ENCODE measurements at regions not wholly inside any gene's neighbourhood (a gene's known extent, or its start where the extent isn't known, plus 50 kb on each side); places are given as distances from the start of the nearest gene placed in this dataset.

- no peak for DNase-seq (ENCODE audit: low read depth in 2 of 2)
Measured at GRCh38 chr9:20043461-20043860, 254.6 kb upstream of the SLC24A2 start.

GRCh38 chr9:20043035-20043434 is 254.2 kb upstream of the SLC24A2 start:
- no peak for DNase-seq (ENCODE audit: low read depth in 2 of 2)

- DNase-seq (ENCODE audit: low read depth in 2 of 2), result no peak
Measured at GRCh38 chr9:20042128-20042711, 253.4 kb upstream of the SLC24A2 start.

- DNase-seq (ENCODE audit: low read depth in 2 of 2), result no peak
Measured at GRCh38 chr9:20041697-20042081, 252.9 kb upstream of the SLC24A2 start.

DNA sequence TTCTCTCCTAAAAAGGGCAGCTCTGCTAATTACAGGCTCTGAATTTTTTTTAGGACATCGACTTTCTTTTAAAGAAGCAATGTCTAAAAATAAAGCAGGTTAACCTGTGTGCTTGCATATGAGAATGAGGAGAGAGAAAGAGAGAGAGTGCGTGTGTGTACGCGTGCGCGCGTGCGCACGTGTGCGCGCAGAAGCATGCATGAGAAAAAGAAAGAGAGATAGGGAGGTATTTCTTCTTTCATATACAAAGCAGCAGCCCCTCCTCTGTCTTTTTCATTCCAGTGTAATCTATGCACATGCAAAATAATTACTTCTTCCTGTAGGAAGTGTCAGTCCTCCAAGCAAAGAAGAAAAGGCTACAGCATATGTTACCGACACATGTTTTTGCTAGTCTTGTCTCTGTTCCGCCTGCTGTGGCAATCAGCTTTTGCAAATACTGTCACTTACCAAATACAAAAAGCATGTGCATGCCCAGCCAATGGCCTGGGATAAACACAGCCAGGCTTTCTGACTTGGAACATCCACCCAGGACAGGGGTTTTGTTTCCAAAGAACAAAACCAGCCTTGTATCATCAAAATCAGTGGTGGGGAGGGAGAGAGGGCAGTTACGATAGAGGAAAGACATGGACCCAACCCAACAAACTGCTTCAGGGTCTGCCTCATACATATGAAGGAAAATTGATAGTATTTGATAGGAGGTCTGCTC is 252.3 kb upstream of the SLC24A2 start:
- DNase-seq (ENCODE audit: low read depth in 2 of 2), result no peak

DNA sequence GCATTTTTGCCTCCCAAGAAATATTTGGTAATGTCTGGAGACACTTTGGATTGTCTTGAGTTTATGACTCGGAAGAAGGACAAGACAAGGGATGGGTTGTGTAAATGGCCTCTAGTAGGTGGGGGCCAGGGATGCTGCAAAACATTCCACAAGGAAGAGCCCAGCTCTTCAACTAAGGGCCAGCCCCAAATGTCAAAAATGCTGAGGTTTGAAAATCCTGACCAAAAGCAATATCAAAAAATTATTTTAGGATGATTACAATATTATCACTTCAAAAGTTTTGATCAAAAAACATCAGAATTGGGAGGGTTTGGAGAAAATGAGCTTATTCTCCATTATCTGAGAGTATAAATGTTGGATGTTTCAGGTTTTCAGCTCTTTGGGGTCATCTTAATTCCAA is 248.9 kb upstream of the SLC24A2 start:
- DNase-seq (ENCODE audit: low read depth in 2 of 2), result no peak

DNA sequence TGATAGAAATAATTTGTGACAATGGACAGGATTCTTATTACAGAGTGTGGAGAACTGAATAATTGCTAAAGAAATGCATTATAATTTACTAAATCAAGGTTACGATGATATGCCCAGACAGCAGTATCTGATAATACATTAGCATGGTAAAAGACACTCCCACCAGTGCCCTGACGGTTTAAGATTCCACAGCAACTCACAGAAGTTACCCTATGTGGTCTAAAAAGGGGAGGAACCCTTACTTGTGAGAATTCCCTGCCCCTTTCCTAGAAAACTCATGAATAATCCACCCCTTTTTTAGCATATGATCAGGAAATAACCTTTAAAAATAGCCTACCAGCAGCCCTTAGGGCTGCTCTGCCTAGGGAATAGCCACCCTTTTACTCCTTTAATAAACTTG is 244.7 kb upstream of the SLC24A2 start:
- no peak for DNase-seq (ENCODE audit: low read depth in 2 of 2)

DNA sequence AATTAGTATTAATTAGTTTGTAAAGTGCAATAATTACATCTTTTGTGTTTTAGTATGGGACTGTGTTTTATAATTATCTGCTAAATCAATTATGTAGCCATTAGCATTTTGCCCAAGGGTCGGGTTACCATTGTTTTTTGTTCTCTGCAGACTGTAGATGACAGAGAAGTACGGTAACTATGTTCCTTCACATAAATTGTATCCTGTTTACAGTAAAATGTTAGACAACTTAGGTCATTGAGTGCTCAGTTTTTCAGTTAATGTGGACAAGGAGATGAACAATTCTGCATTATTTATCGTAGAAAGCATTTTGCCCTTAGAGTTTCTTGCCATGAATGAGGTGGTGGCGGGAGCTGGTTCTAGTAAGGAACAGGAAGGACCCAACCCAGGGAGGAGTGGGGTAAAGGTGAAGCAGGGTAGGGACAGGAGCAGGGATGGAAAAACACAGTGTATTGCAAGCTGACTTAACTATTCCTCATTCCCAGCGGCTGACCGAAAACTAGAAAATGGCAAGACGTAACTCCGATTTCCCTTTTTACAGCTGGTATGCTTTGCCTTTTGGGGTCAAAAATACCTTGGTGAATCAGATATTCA is 243.7 kb upstream of the SLC24A2 start:
- no peak for DNase-seq (ENCODE audit: low read depth in 2 of 2)

DNA sequence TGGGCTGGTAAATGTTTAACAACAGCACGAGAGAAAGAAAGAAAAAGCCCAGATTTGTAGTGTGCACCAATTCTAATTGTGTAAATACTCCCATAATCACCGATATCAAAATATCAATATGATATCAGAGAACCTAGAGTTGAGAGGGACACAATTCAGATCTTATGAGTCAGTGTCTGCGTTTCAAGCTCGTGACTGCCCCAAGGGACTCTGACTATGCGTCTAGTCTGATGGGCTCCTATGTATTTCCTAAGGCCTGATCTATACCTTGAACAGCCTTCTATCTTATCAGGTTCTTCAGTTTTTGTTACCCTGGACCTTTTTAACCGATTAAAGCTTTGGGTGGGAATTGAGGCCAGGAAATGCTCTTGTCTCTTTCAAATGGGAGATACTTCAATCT is 243.0 kb upstream of the SLC24A2 start:
- DNase-seq (ENCODE audit: low read depth in 2 of 2), result no peak

- DNase-seq (ENCODE audit: low read depth in 2 of 2), result no peak
Measured at GRCh38 chr9:20030671-20031070, 241.8 kb upstream of the SLC24A2 start.

- no peak for DNase-seq (ENCODE audit: low read depth in 2 of 2)
Measured at GRCh38 chr9:20030221-20030620, 241.4 kb upstream of the SLC24A2 start.

DNA sequence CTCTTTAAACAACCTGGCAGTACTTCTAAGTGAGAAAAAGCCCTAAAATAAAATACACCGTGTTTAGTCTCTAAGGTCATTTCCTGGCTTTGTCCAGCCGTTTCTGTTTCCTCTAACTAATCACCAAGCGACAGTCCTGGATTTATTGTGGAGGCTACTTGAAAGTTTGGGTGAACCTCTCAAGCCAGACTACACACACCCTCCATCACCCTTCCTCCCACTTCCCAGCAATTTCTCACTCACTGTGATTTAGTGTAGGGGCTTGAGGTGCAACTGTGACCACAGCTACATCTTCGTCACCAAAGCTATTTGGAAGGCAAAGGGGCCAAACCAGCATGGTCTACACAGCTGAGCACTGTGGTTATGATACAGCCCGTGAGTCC is 240.0 kb upstream of the SLC24A2 start:
- no peak for DNase-seq (ENCODE audit: low read depth in 2 of 2)

DNA sequence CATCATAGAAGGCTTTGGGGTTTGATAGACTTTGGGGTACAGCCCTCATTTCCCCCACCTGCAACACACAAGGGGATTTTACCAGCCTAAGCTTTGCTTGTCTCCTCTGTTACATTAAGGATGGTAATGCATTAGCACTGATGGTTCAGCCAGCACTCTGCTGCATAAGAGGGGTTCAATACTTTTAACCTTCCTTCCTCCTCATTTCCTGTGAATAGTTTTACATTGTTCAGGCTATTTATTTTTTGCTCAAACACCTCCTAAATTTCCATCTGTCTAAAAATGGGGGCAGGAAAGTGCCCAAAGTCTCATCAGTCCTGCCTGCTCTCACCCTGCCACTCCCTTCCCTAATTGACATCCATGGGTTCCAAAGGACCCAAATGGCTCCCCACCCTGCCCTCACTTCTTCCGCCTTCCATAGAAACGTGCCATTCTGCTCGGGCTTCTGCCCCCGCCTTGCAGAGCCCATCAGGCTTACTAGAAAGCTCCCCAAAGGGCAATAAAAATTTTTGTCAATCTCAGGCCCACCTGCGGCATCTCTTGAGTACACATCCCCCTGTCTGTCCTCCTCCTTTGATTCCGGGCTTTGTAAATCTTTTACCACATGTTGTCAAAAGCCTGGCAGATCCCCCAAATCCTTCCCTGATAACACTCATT is 239.5 kb upstream of the SLC24A2 start:
- DNase-seq (ENCODE audit: low read depth in 2 of 2), result no peak

DNA sequence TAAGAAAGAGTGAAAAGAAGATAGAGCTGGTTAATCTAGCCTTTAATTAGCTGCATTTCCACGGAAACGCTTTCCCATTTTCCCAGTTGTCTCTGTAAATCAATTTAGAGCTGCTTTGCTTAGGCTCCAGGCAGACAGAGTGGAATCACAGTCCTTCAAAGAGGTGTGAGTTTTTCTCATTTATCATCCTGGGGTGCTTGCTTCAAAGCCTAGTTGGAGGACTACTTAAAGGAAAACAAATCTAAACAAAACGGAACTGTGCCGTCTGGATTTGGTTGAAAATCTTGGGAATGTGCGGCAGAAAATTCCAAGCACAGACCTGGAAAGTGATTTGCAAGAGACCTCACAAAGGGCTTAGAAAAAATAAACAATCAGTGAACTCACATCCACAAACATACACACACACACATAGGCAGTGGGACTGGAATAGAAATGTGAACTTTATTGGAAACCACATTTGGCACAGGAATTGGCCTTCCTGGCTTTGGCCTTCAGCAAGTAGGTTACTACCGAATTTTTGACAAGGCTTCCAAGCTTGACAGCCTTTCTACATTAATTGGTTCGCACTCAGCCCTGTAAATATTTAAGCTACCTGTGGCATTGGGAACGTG is 235.2 kb upstream of the SLC24A2 start:
- no peak for DNase-seq (ENCODE audit: low read depth in 2 of 2)

DNA sequence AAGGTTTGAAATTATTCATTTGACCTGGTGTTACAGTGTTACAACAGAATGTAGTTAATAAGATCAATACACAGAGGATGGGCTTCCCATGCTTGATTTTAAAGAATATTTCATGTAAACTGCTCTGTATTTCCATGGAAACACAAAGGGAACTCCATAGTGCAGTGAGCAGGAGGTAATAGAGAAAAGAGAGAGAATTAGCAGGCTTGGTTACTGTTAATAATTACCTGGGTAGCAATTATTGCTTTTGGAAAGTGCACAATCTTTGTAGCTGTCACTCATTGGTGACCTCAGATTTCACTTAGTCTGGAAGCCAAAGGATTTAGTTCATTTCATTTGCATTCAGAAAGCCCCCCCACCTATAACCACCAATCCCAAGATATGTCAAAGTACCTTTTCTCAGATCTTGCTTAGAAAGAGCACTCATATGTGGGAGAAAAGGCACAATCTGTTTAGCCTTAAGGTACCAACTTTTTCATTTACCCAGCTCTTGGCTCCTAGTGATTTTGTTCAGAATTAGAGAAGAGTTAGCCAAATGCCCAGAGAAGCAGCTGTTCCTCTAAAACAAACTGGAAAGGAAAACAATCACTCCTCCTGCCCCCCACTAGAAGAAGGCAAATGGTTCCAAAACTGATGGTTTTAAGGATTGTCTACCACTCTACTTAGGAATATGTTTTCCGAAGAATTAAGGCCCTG is 234.5 kb upstream of the SLC24A2 start:
- no peak for DNase-seq (ENCODE audit: low read depth in 2 of 2)

GRCh38 chr9:20022410-20022809 is 233.6 kb upstream of the SLC24A2 start:
- DNase-seq (ENCODE audit: low read depth in 2 of 2), result no peak

- DNase-seq (ENCODE audit: low read depth in 2 of 2), result no peak
Measured at GRCh38 chr9:20016611-20017010, 227.8 kb upstream of the SLC24A2 start.

DNA sequence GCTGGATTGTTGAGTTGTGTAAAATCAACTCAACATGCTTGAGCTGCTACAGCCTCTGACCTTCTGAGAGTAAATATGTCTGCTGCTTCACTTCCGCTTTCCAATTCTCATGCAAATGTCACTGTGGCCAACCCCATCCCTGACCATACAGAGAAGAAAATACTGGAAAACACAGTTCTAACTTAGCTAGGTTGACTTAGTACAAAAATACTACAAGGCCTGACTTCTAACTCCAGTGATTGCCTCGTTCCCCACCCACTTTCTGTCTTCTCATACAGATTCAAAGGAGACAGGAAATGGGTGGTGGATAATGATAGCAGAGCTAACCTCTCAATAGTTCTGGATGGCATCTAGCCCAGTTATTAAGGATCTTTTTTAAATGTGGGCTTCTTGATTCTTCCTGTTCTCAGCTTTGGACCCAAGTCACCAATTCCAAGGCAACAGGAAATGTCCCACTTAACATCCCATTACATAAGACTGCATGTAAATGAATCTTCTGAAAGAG is 226.6 kb upstream of the SLC24A2 start:
- DNase-seq (ENCODE audit: low read depth in 2 of 2), result no peak

DNA sequence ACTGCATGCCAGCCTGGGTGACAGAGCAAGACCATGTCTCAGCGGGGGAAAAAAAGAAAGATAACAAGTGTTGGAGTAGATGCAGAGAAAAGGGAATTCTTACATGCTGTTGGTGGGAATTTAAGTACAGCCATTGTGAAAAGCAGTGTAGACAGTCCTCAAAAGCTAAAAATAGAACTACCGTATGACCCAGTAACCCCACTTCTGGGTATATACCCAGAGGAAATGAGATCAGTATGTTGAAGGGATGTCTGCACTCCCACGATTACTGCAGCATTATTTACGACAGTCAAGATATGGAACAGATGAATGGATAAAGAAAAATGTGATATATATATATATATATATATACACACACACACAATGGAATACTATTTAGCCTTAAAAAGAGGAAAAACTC is 225.3 kb upstream of the SLC24A2 start:
- no peak for DNase-seq (ENCODE audit: low read depth in 2 of 2)

DNA sequence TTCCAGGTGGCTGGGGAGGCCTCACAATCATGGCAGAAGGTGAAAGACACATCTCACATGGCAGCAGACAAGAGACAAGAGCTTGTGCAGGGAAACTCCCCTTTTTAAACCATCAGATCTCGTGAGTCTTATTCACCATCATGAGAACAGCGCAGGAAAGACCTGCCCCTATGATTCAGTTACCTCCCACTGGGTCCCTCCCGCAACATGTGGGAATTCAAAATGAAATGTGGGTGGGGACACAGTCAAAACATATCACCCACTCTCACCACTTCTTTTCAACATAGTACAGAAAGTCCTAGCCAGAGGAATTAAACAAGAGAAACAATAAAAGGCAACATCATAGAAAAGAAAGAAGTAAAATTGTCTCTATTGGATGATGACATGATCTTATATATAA is 223.4 kb upstream of the SLC24A2 start:
- peak in 1 of 2 donors; percentile 12 for DNase-seq (ENCODE audit: low read depth in 2 of 2)

DNA sequence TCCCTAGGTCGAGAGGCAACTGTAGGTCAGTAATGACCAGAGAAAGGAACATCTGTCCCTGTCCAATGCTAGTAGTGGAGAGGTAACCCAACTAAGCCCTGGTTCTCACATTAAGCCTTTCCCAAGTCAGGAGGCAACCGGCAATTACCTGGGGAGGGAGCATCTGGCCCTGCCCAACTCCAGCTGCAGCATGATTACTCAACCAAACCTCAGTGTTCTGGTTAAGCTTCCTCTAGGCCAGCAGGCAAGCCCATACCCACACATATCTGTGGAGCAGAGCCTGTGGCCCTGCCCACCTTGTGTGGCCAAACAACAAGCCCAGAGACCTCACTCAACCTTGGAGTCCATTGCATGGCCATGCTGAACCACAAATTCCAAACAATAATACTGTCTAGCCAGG is 220.8 kb upstream of the SLC24A2 start:
- no peak for DNase-seq (ENCODE audit: low read depth in 2 of 2)

DNA sequence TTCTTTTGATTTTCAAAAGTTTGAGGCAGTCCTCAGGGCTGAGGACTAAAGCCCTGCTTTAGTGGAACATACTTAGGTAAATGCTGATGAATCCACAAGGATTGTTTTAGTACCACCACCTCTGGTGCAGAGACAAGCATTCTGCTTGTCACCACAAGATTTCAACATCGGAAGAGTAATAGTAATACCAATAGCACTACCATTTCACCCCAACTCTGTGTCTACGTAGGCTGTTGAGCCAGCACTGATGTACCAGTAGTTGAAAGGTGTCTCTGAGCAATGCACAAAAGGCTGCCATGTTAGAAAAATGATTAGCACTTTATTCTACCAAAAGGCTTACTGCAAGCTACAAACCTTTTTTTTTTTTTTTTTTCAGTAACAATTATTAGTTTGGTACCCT is 213.2 kb upstream of the SLC24A2 start:
- DNase-seq (ENCODE audit: low read depth in 2 of 2), result no peak
